ENCODE measurements at regions not wholly inside any gene's neighbourhood (a gene's known extent, or its start where the extent isn't known, plus 50 kb on each side); places are given as distances from the start of the nearest gene placed in this dataset.
A peak's percentile ranks its signal among the peaks of the same experiment; 100 is the strongest.

DNA sequence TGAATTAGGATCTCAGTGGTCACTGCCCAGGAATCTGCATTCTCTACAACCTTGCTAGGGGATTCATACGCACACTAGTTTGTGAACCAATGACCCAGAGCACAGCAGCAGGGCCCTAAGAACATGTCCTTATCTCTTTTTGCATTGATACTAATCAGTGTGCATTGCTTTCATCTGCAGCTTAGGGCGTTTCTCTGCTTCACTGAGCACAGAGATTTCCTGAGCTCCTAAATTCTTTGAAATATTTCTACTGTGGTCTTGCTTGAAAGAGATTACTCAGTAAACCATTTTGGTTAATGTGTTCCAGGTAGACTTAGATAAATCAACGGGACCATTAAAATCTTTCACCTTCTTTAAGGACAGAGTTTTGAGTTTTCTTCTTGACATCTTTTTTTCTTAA, 351.3 kb upstream of the KITLG start:
- TF ChIP-seq POLR2A (IDR thresholded peaks at IDR 0.05), result no peak
- TF ChIP-seq, protein P1, sequence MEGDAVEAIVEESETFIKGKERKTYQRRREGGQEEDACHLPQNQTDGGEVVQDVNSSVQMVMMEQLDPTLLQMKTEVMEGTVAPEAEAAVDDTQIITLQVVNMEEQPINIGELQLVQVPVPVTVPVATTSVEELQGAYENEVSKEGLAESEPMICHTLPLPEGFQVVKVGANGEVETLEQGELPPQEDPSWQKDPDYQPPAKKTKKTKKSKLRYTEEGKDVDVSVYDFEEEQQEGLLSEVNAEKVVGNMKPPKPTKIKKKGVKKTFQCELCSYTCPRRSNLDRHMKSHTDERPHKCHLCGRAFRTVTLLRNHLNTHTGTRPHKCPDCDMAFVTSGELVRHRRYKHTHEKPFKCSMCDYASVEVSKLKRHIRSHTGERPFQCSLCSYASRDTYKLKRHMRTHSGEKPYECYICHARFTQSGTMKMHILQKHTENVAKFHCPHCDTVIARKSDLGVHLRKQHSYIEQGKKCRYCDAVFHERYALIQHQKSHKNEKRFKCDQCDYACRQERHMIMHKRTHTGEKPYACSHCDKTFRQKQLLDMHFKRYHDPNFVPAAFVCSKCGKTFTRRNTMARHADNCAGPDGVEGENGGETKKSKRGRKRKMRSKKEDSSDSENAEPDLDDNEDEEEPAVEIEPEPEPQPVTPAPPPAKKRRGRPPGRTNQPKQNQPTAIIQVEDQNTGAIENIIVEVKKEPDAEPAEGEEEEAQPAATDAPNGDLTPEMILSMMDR (IDR thresholded peaks at IDR 0.05 in 4 of 5, conservative IDR thresholded peaks at IDR 0.05 in 1 of 5), result no peak
- H3K27me3 ChIP-seq, result no peaks in the 10 kb centered on the region
- intact Hi-C loops (cut with DNase I; ENCODE audit: low total_unique reads), result no loop called here
- no peak for DNase-seq
- in situ Hi-C loops (cut with MboI; ENCODE audit: low sequenced_read_pairs in 4 of 4), result no loop called here
- ATAC-seq, result no peak
- H3K9me3 ChIP-seq, result no peaks in the 10 kb centered on the region
- H3K36me3 ChIP-seq, result no peaks in the 10 kb centered on the region
- H3K4me1 ChIP-seq, result peaks cover 0 to 8% of the 10 kb centered on the region in 2 donors
- H3K4me3 ChIP-seq, result no peak overlapping the region
- no peak overlapping the region for H3K27ac ChIP-seq

DNA sequence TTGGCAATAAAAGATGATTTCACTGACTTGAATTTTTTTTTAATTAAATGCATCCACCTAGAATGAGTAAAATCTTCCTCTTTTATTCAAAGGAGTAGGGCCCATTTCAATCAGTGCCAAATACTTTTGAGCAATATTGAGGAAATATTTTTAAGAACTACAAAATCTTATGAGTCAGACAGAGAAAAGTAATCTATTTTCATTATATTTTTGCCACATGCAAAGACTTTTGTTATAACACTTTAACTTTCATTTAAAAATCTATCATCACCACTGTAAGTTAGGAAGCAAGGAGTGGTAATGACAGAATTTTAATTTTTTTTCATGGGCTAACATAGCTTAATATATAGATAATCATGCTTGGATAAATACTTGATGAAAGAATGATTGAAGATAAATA, 345.2 kb upstream of the KITLG start:
- intact Hi-C loops (cut with DNase I; ENCODE audit: low total_unique reads), result no loop called here
- in situ Hi-C loops (cut with MboI; ENCODE audit: low sequenced_read_pairs in 4 of 4), result no loop called here
- TF ChIP-seq, protein P1 (IDR thresholded peaks at IDR 0.05 in 4 of 5, conservative IDR thresholded peaks at IDR 0.05 in 1 of 5), result no peak
- TF ChIP-seq POLR2A (IDR thresholded peaks at IDR 0.05), result no peak
- Histone ChIP-seq H3K36me3 (no peaks in the 10 kb centered on the region), H3K27me3 (no peaks in the 10 kb centered on the region), H3K4me1 (peaks cover 9 to 48% of the 10 kb centered on the region in 2 donors), H3K4me3 (no peak overlapping the region), H3K27ac (peak overlapping the region in 1 of 4 donors; percentile 73), H3K9me3 (no peaks in the 10 kb centered on the region)
- ATAC-seq (no peak), DNase-seq (no peak)

DNA sequence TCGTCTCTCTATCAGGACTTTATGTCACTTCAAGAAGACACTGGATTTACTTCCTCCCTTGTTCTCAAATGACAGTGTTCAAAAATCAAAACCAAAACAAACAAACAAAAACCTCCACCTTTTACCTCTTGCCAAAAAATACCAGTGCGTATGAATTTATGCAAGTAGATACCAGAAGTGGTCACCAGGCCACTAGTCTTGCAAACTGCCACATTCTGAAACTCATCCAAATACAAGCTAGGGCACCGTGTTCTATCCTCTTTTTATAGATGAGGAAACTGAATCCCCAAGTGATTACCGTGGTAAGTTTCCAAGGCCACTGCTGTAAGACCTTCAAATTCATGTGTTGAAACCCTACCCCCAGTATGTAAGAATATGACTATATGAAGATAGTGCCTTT, 343.9 kb upstream of the KITLG start:
- H3K9me3 ChIP-seq, result no peaks in the 10 kb centered on the region
- ATAC-seq, result peak; percentile 95
- intact Hi-C loops (cut with DNase I; ENCODE audit: low total_unique reads), result no loop called here
- peak overlapping the region; percentile 57 to 73 (median 69) for H3K27ac ChIP-seq
- in situ Hi-C loops (cut with MboI; ENCODE audit: low sequenced_read_pairs in 4 of 4), result no loop called here
- DNase-seq, result peak; percentile 25 to 40
- no peaks in the 10 kb centered on the region for H3K36me3 ChIP-seq
- no peaks in the 10 kb centered on the region for H3K27me3 ChIP-seq
- TF ChIP-seq, protein P1 (IDR thresholded peaks at IDR 0.05 in 4 of 5, conservative IDR thresholded peaks at IDR 0.05 in 1 of 5), result no peak
- TF ChIP-seq POLR2A (IDR thresholded peaks at IDR 0.05), result no peak
- H3K4me1 ChIP-seq, result peaks cover 9 to 46% of the 10 kb centered on the region in 2 donors
- peak overlapping the region in 1 of 4 donors; percentile 21 for H3K4me3 ChIP-seq

DNA sequence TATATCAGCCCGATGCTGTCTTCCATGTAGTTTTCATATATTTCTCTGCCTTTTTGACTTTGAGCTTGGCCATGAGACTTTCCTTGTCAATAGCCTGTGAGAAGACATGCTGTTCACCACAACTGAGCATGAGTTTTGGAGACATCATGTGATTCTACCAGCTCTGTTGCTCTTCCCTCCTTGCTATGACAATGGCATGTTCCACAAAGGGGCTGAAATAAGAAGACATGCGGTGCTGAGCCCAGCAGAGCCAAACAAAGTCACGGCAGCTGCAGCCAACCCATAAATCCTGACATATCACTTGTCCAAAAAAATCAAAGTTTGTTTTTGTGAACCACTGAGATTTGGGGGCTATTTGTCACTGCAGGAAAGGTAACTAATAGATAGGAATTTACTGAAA, 343.4 kb upstream of the KITLG start:
- peak overlapping the region in 1 of 4 donors; percentile 21 for H3K4me3 ChIP-seq

DNA sequence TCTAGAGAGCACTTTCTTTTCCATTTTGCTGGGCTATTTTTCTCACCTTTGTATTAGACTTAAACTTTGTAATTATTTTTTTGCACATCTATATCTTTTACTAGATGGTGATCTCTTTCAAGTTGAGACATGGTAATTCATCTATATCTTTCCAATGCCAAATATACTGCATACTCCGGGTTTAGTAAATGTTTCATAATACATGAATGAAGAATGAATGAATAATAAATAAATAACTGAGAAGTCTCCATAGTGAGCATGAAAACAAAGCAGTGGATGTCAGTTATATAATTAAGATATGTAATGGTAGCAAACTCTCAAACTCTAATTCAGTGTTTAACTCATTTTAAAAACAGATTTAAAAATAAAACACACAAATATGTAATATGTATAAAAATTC, 342.5 kb upstream of the KITLG start:
- no peak for TF ChIP-seq POLR2A (IDR thresholded peaks at IDR 0.05)
- TF ChIP-seq, protein P1 (IDR thresholded peaks at IDR 0.05 in 4 of 5, conservative IDR thresholded peaks at IDR 0.05 in 1 of 5), result no peak
- Histone ChIP-seq H3K4me1 (peaks cover 9 to 40% of the 10 kb centered on the region in 2 donors), H3K27me3 (no peaks in the 10 kb centered on the region), H3K36me3 (no peaks in the 10 kb centered on the region), H3K4me3 (no peak overlapping the region), H3K9me3 (no peaks in the 10 kb centered on the region), H3K27ac (peak overlapping the region in 3 of 4 donors; percentile 6 to 73 (median 6))
- intact Hi-C loops (cut with DNase I; ENCODE audit: low total_unique reads) (no loop called here), in situ Hi-C loops (cut with MboI; ENCODE audit: low sequenced_read_pairs in 4 of 4) (no loop called here)
- DNase-seq (no peak), ATAC-seq (no peak)

More for the DNA sequence above, 343.4 kb upstream of the KITLG start:
- in situ Hi-C loops (cut with MboI; ENCODE audit: low sequenced_read_pairs in 4 of 4) (no loop called here), intact Hi-C loops (cut with DNase I; ENCODE audit: low total_unique reads) (no loop called here)
- no peaks in the 10 kb centered on the region for H3K27me3 ChIP-seq
- H3K36me3 ChIP-seq, result no peaks in the 10 kb centered on the region
- peaks cover 9 to 41% of the 10 kb centered on the region in 2 donors for H3K4me1 ChIP-seq
- no peak for TF ChIP-seq POLR2A (IDR thresholded peaks at IDR 0.05)
- H3K9me3 ChIP-seq, result no peaks in the 10 kb centered on the region
- peak overlapping the region; percentile 57 to 73 (median 69) for H3K27ac ChIP-seq
- peak; percentile 56 to 77 for ATAC-seq
- DNase-seq, result peak; percentile 17 to 28
